ENCODE measurements at regions not wholly inside any gene's neighbourhood (a gene's known extent, or its start where the extent isn't known, plus 50 kb on each side); places are given as distances from the start of the nearest gene placed in this dataset.

DNA sequence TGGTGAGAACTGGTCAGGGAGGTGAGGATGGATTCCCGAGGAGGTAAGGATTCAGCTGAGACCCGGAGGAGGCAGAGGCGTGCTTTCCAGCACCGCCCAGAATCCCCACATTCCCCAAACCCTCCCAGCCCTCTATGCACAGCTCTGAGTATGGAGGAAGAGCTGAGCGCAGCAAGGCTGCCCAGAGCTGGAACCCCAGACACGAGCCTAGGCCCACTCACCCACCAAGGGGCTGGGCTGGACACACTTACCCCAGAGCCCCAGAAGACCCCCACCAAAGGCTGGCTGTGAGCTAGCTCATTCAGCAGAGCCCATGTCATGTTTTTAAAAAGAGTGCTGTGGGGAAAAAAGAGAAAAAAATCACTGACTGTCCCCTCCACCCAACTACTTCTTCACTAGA, 271.5 kb downstream of the XXYLT1 start:
- Histone ChIP-seq H3K4me3 (no peak overlapping the region), H3K4me2 (no peak overlapping the region), H3K4me1 (no peaks in the 10 kb centered on the region), H3K9me3 (no peaks in the 10 kb centered on the region), H3K27ac (no peak overlapping the region)
- TF ChIP-seq, protein P1, sequence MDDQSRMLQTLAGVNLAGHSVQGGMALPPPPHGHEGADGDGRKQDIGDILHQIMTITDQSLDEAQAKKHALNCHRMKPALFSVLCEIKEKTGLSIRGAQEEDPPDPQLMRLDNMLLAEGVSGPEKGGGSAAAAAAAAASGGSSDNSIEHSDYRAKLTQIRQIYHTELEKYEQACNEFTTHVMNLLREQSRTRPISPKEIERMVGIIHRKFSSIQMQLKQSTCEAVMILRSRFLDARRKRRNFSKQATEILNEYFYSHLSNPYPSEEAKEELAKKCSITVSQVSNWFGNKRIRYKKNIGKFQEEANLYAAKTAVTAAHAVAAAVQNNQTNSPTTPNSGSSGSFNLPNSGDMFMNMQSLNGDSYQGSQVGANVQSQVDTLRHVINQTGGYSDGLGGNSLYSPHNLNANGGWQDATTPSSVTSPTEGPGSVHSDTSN (IDR thresholded peaks at IDR 0.05): no peak
- TF ChIP-seq, protein P2, sequence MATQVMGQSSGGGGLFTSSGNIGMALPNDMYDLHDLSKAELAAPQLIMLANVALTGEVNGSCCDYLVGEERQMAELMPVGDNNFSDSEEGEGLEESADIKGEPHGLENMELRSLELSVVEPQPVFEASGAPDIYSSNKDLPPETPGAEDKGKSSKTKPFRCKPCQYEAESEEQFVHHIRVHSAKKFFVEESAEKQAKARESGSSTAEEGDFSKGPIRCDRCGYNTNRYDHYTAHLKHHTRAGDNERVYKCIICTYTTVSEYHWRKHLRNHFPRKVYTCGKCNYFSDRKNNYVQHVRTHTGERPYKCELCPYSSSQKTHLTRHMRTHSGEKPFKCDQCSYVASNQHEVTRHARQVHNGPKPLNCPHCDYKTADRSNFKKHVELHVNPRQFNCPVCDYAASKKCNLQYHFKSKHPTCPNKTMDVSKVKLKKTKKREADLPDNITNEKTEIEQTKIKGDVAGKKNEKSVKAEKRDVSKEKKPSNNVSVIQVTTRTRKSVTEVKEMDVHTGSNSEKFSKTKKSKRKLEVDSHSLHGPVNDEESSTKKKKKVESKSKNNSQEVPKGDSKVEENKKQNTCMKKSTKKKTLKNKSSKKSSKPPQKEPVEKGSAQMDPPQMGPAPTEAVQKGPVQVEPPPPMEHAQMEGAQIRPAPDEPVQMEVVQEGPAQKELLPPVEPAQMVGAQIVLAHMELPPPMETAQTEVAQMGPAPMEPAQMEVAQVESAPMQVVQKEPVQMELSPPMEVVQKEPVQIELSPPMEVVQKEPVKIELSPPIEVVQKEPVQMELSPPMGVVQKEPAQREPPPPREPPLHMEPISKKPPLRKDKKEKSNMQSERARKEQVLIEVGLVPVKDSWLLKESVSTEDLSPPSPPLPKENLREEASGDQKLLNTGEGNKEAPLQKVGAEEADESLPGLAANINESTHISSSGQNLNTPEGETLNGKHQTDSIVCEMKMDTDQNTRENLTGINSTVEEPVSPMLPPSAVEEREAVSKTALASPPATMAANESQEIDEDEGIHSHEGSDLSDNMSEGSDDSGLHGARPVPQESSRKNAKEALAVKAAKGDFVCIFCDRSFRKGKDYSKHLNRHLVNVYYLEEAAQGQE (IDR thresholded peaks at IDR 0.05): no peak
- TF ChIP-seq ESRRA (IDR thresholded peaks at IDR 0.05; ENCODE audit: borderline replicate concordance, low read length): no peak
- TF ChIP-seq, protein P3, sequence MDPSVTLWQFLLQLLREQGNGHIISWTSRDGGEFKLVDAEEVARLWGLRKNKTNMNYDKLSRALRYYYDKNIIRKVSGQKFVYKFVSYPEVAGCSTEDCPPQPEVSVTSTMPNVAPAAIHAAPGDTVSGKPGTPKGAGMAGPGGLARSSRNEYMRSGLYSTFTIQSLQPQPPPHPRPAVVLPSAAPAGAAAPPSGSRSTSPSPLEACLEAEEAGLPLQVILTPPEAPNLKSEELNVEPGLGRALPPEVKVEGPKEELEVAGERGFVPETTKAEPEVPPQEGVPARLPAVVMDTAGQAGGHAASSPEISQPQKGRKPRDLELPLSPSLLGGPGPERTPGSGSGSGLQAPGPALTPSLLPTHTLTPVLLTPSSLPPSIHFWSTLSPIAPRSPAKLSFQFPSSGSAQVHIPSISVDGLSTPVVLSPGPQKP (IDR thresholded peaks at IDR 0.05; ENCODE audit: low read depth, low read length): no peak
- no peak for ATAC-seq
- POLR2A ChIA-PET: no interaction called here
- 56% methylated on average over 5 of the region's 6 CpGs for whole genome bisulfite sequencing (ENCODE audit: missing lambda C conversion rate)
- CTCF ChIA-PET: interaction anchor here (2.1 kb wide), 1 partner anchor 107 kb away, joined by 7 read pairs; no protein-coding TSS in a partner anchor
- DNase-seq (ENCODE audit: low read depth in 1 of 2, low spot score in 1 of 2): no peak
- FAIRE-seq: no peak

DNA sequence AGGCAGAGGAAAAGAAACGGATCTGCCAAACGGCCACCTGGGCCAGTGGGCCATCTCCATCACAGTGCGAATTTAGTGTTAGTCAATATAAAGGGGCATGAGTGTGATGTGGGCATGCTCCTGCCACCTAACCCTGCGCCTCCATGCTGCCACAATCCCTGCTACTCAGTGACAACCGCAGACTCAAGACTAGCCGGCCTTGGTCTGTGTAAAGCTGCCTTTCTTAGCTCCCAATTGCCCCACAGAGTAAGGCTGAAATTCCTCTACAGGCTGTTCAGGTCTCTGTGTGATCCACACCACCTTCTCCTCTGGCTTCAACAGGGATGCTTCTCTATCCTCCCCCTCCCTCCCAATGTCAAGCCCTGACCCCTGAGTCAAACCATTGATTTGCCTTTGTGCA, 269.7 kb downstream of the XXYLT1 start:
- ChIA-PET CTCF (no interaction called here), POLR2A (no interaction called here)
- TF ChIP-seq, protein P4, sequence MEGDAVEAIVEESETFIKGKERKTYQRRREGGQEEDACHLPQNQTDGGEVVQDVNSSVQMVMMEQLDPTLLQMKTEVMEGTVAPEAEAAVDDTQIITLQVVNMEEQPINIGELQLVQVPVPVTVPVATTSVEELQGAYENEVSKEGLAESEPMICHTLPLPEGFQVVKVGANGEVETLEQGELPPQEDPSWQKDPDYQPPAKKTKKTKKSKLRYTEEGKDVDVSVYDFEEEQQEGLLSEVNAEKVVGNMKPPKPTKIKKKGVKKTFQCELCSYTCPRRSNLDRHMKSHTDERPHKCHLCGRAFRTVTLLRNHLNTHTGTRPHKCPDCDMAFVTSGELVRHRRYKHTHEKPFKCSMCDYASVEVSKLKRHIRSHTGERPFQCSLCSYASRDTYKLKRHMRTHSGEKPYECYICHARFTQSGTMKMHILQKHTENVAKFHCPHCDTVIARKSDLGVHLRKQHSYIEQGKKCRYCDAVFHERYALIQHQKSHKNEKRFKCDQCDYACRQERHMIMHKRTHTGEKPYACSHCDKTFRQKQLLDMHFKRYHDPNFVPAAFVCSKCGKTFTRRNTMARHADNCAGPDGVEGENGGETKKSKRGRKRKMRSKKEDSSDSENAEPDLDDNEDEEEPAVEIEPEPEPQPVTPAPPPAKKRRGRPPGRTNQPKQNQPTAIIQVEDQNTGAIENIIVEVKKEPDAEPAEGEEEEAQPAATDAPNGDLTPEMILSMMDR (IDR thresholded peaks at IDR 0.05): no peak
- Histone ChIP-seq H3K4me1 (no peaks in the 10 kb centered on the region), H3K9me3 (no peaks in the 10 kb centered on the region), H3K27ac (no peak overlapping the region), H3K4me2 (no peak overlapping the region), H3K4me3 (no peak overlapping the region)
- DNase-seq (ENCODE audit: low read depth in 1 of 2, low spot score in 1 of 2) (no peak), ATAC-seq (no peak), FAIRE-seq (no peak)
- 59% methylated on average over 6 of the region's 6 CpGs for WGBS (ENCODE audit: missing lambda C conversion rate)

DNA sequence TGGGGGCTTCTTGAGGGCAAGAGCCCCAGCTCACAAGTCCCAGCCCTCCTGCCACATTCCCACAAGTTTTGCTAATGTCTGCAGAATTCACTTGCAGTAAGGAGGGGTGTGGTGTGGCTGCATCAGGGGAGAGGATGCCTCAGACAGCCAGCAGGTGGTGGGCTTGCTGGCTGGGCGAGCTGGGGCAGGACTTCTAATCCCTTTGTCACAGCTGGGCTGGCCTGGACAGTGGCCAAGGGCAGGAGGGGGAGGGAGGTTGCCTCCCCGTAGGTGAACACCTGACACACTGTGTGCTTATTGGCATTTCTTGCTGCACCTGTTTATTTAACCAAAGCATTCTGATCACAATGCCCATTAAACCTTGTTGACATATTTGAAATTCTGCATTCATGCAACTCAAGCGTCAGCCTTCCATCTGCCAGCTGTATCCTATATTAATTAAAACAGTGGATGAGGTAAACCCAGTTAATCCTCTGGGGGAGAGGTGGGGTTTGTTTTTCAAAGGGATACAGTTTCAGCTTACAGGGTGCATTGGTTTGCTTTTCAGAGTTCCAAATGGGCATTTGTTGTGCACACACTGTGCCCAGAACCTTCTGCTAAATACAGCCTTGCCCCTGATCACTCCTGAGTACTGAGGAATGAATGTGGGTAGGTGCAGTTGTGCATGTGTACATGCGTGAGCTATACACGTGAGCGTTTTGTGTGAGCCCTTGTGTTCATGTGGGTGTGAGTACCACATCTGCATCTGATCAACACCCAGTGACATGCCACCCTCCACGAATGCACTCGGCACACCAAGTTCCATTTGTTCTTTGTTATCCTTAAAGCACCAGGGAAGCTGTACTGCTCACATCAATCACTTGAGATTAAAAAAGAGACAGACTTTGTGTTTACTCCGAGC, 268.7 kb downstream of the XXYLT1 start:
- Histone ChIP-seq H3K4me1 (no peaks in the 10 kb centered on the region), H3K27ac (no peak overlapping the region), H3K9me3 (no peaks in the 10 kb centered on the region), H3K4me3 (no peak overlapping the region), H3K4me2 (no peak overlapping the region)
- TF ChIP-seq NR3C1 (IDR thresholded peaks at IDR 0.05): no peak
- TF ChIP-seq, protein P4 (IDR thresholded peaks at IDR 0.05): 0 out of 3 replicates have a peak, but pooled peaks have one; percentile 25
- TF ChIP-seq SMC3 (IDR thresholded peaks at IDR 0.05): peak; percentile 25; the same call in 1 of the 3 replicates
- TF ChIP-seq RAD21 (conservative IDR thresholded peaks at IDR 0.05 in 1 of 2, IDR thresholded peaks at IDR 0.05 in 1 of 2): peak; percentile 28 to 31; a peak in 2 of 5 replicates
- TF ChIP-seq ZSCAN20 (CRISPR knock-in tag; IDR thresholded peaks at IDR 0.05): no peak
- no peak for TF ChIP-seq CHD2 (IDR thresholded peaks at IDR 0.05; ENCODE audit: low read length, partially characterized antibody)
- no peak for TF ChIP-seq NPAS2 (CRISPR knock-in tag; IDR thresholded peaks at IDR 0.05; ENCODE audit: borderline replicate concordance)
- TF ChIP-seq RNF2 (IDR thresholded peaks at IDR 0.05; ENCODE audit: borderline replicate concordance, low read depth): no peak
- no peak for TF ChIP-seq JUN (IDR thresholded peaks at IDR 0.05)
- TF ChIP-seq ZNF302 (CRISPR knock-in tag; IDR thresholded peaks at IDR 0.05): no peak
- no peak for TF ChIP-seq NFE2L2 (conservative IDR thresholded peaks at IDR 0.05; ENCODE audit: low read length)
- TF ChIP-seq ESRRA (IDR thresholded peaks at IDR 0.05; ENCODE audit: borderline replicate concordance, low read length): no peak
- DNase-seq (ENCODE audit: low read depth in 1 of 2, low spot score in 1 of 2) (peak; percentile 25 to 48), ATAC-seq (peak; percentile 86 to 91), FAIRE-seq (no peak)
- POLR2A ChIA-PET: no interaction called here
- 46% methylated on average over 9 of the region's 9 CpGs for WGBS (ENCODE audit: missing lambda C conversion rate)
- CTCF ChIA-PET: interaction anchor here (1.4 kb wide), 1 partner anchor 10 kb away, joined by 3 read pairs; no protein-coding TSS in a partner anchor

All from A549 (cell line).